Brain pericyte (primary cell): ENCODE measurements at regions not wholly inside any gene's neighbourhood (a gene's known extent, or its start where the extent isn't known, plus 50 kb on each side); places are given as distances from the start of the nearest gene placed in this dataset.

Experiments used
- DNase-seq: peaks from one replicate; pipeline ENCODE4 v3.0.0-alpha.2; 2012; ENCODE audit warnings: low read depth, low spot score

GRCh38 chr17:71941920-71942319 is 178.9 kb upstream of the SOX9 start:
- DNase-seq, result no peak

- DNase-seq, result no peak
Observed at GRCh38 chr17:71942626-71943025, 178.2 kb upstream of the SOX9 start.

- DNase-seq, result no peak
Observed at GRCh38 chr17:71948703-71949422, 172.0 kb upstream of the SOX9 start.

- no peak for DNase-seq
Observed at GRCh38 chr17:71959154-71959553, 161.7 kb upstream of the SOX9 start.

- no peak for DNase-seq
Observed at GRCh38 chr17:71963351-71963750, 157.5 kb upstream of the SOX9 start.

GRCh38 chr17:71963791-71964190 is 157.0 kb upstream of the SOX9 start:
- DNase-seq, result no peak

- DNase-seq, result no peak
Observed at GRCh38 chr17:71964559-71964958, 156.3 kb upstream of the SOX9 start.

- DNase-seq, result no peak
Observed at GRCh38 chr17:71966055-71966454, 154.8 kb upstream of the SOX9 start.

GRCh38 chr17:71966459-71967313 is 154.1 kb upstream of the SOX9 start:
- no peak for DNase-seq

GRCh38 chr17:71969500-71969899 is 151.3 kb upstream of the SOX9 start:
- DNase-seq, result no peak

- no peak for DNase-seq
Observed at GRCh38 chr17:71970312-71970711, 150.5 kb upstream of the SOX9 start.

GRCh38 chr17:71974051-71974450 is 146.8 kb upstream of the SOX9 start:
- no peak for DNase-seq

GRCh38 chr17:71975331-71975801 is 145.5 kb upstream of the SOX9 start:
- DNase-seq, result peak; percentile 12

GRCh38 chr17:71976011-71976649 is 144.7 kb upstream of the SOX9 start:
- peak; percentile 59 for DNase-seq

- DNase-seq, result no peak
Observed at GRCh38 chr17:71978435-71978834, 142.4 kb upstream of the SOX9 start.

GRCh38 chr17:71980171-71980570 is 140.6 kb upstream of the SOX9 start:
- no peak for DNase-seq

- no peak for DNase-seq
Observed at GRCh38 chr17:71983828-71984227, 137.0 kb upstream of the SOX9 start.

- DNase-seq, result no peak
Observed at GRCh38 chr17:71985111-71986039, 135.4 kb upstream of the SOX9 start.

- DNase-seq, result no peak
Observed at GRCh38 chr17:71986886-71987285, 133.9 kb upstream of the SOX9 start.

- DNase-seq, result no peak
Observed at GRCh38 chr17:71987634-71988033, 133.2 kb upstream of the SOX9 start.

- DNase-seq, result no peak
Observed at GRCh38 chr17:71989117-71989516, 131.7 kb upstream of the SOX9 start.
